GM23338 (cell line): ENCODE measurements at regions not wholly inside any gene's neighbourhood (a gene's known extent, or its start where the extent isn't known, plus 50 kb on each side); places are given as distances from the start of the nearest gene placed in this dataset.

ENCODE experiments used
- ATAC-seq: fragments of 200-7000 bp; cut with Tn5 transposase; 3 replicates; pipeline ENCODE4 v1.9.1; 2020
- DNase-seq: peaks from one replicate; pipeline ENCODE4 v3.0.0-alpha.2; 2015; ENCODE audit warnings: low spot score
- H2AFZ ChIP-seq: fragments of 200-600 bp; sonication (generic); 2 replicates; pipeline ENCODE4 v1.8.0; 2016; ENCODE audit warnings: antibody characterized with exemption, mild to moderate bottlenecking, moderate library complexity
- H3F3A ChIP-seq: fragments of 200-600 bp; sonication (generic); replicated peaks from 2 replicates; pipeline ENCODE4 v1.8.0; 2017; ENCODE audit warnings: antibody characterized with exemption, mixed run types, low read depth
- H3K27ac ChIP-seq: fragments of 200-600 bp; sonication (generic); 2 replicates; pipeline ENCODE4 v1.6.1; 2016; ENCODE audit warnings: low read depth
- H3K27me3 ChIP-seq: fragments of 200-600 bp; sonication (generic); 2 replicates; pipeline ENCODE4 v1.8.0; 2016; ENCODE audit warnings: mild to moderate bottlenecking, mixed run types, moderate library complexity; ENCODE audit not compliant: insufficient read depth
- H3K36me3 ChIP-seq: fragments of 200-600 bp; sonication (generic); 2 replicates; pipeline ENCODE4 v1.8.0; 2016; ENCODE audit warnings: mild to moderate bottlenecking; ENCODE audit not compliant: insufficient read depth
- H3K4me1 ChIP-seq: fragments of 200-600 bp; sonication (generic); 2 replicates; pipeline ENCODE4 v1.8.0; 2016; ENCODE audit warnings: mild to moderate bottlenecking, moderate library complexity; ENCODE audit not compliant: insufficient read depth
- H3K4me2 ChIP-seq: fragments of 200-600 bp; sonication (generic); 2 replicates; pipeline ENCODE4 v1.7.1; 2017; ENCODE audit warnings: mixed run types
- H3K4me3 ChIP-seq: fragments of 200-600 bp; sonication (generic); 2 replicates; pipeline ENCODE4 v1.6.1; 2016; ENCODE audit warnings: mixed run types
- H3K79me2 ChIP-seq: fragments of 200-600 bp; sonication (generic); replicated peaks from 2 replicates; pipeline ENCODE4 v1.8.0; 2017; ENCODE audit warnings: mild to moderate bottlenecking; ENCODE audit not compliant: insufficient read depth
- H3K9me2 ChIP-seq: fragments of 200-600 bp; sonication (generic); 2 replicates; pipeline ENCODE4 v1.8.0; 2017; ENCODE audit not compliant: insufficient read depth
- H4K20me1 ChIP-seq: fragments of 200-600 bp; sonication (generic); replicated peaks from 2 replicates; pipeline ENCODE4 v1.8.0; 2017; ENCODE audit warnings: mild to moderate bottlenecking; ENCODE audit not compliant: insufficient read depth
- H3K27ac Mint-ChIP-seq: 2 replicates; pipeline ENCODE4 v1.8.0; 2020; ENCODE audit warnings: inconsistent platforms, mild to moderate bottlenecking, moderate library complexity, mixed read lengths
- H3K27me3 Mint-ChIP-seq: 3 replicates; pipeline ENCODE4 v1.8.0; 2022; ENCODE audit warnings: low read depth, mild to moderate bottlenecking, moderate library complexity, mixed read lengths, inconsistent platforms; ENCODE audit not compliant: insufficient read depth, poor library complexity
- H3K36me3 Mint-ChIP-seq: 3 replicates; pipeline ENCODE4 v1.8.0; 2021; ENCODE audit warnings: low read depth, mild to moderate bottlenecking, inconsistent platforms, moderate library complexity, mixed read lengths
- H3K4me1 Mint-ChIP-seq: 3 replicates; pipeline ENCODE4 v1.8.0; 2020; ENCODE audit warnings: mild to moderate bottlenecking, inconsistent platforms, mixed read lengths
- H3K4me3 Mint-ChIP-seq: 3 replicates; pipeline ENCODE4 v1.8.0; 2021; ENCODE audit warnings: moderate library complexity, mild to moderate bottlenecking, inconsistent platforms, mixed read lengths
- H3K9me3 Mint-ChIP-seq: 3 replicates; pipeline ENCODE4 v1.8.0; 2020; ENCODE audit warnings: moderate library complexity, mild to moderate bottlenecking, inconsistent platforms, mixed read lengths
- CREB1 ChIP-seq: fragments of 250-450 bp; sonication (Bioruptor Pico); IDR thresholded peaks from 2 replicates; pipeline ENCODE4 v1.5.0; 2020; ENCODE audit warnings: low read depth, mild to moderate bottlenecking, moderate library complexity
- ETS1 ChIP-seq: IDR thresholded peaks from 2 replicates; pipeline ENCODE4 v1.6.1; 2016; ENCODE audit warnings: antibody characterized with exemption
- EZH2 ChIP-seq: fragments of 200-600 bp; sonication (generic); IDR thresholded peaks from one replicate; pipeline ENCODE4 v1.8.0; 2017; ENCODE audit warnings: antibody characterized with exemption, mild to moderate bottlenecking, low read depth; ENCODE audit not compliant: unreplicated experiment
- EZH2phosphoT487 ChIP-seq: fragments of 200-600 bp; sonication (generic); IDR thresholded peaks from one replicate; pipeline ENCODE4 v1.8.1; 2018; ENCODE audit warnings: antibody characterized with exemption; ENCODE audit not compliant: unreplicated experiment
- JUNB ChIP-seq: IDR thresholded peaks from one replicate; pipeline ENCODE4 v1.6.1; 2016; ENCODE audit warnings: antibody characterized with exemption; ENCODE audit not compliant: unreplicated experiment
- POLR2AphosphoS5 ChIP-seq: IDR thresholded peaks from 2 replicates; pipeline ENCODE4 v1.6.1; 2016; ENCODE audit warnings: antibody characterized with exemption, low read depth
- STAT1 ChIP-seq: IDR thresholded peaks from one replicate; pipeline ENCODE4 v1.6.1; 2016; ENCODE audit warnings: antibody characterized with exemption; ENCODE audit not compliant: unreplicated experiment
- ZNF114 ChIP-seq: fragments of 250-450 bp; sonication (Bioruptor Pico); IDR thresholded peaks from 2 replicates; pipeline ENCODE4 v1.5.0; 2020; ENCODE audit warnings: mild to moderate bottlenecking, moderate library complexity
- ZNF462 ChIP-seq: fragments of 250-450 bp; sonication (Bioruptor Pico); IDR thresholded peaks from 2 replicates; pipeline ENCODE4 v1.5.0; 2020; ENCODE audit warnings: mild to moderate bottlenecking, moderate library complexity

GRCh38 chr16:35911899-35912298, 2452.5 kb downstream of the TP53TG3F start:
- peaks cover 99% of the 10 kb centered on the region for H3K9me3 Mint-ChIP-seq
- Histone ChIP-seq H3K4me1 (no peaks in the 10 kb centered on the region), H3K4me2 (no peak overlapping the region), H3K9me2 (no peaks in the 10 kb centered on the region), H3K27ac (no peak overlapping the region), H3K4me3 (no peak overlapping the region), H3K36me3 (no peaks in the 10 kb centered on the region; the same call in 1 of the 2 replicates), H3F3A (no peaks in the 10 kb centered on the region), H2AFZ (no peak overlapping the region), H3K79me2 (no peaks in the 10 kb centered on the region), H4K20me1 (no peaks in the 10 kb centered on the region), H3K27me3 (no peaks in the 10 kb centered on the region)
- H3K27me3 Mint-ChIP-seq: peaks cover 15% of the 10 kb centered on the region
- TF ChIP-seq EZH2 (no peak), STAT1 (no peak), ZNF462 (CRISPR knock-in tag) (no peak), JUNB (no peak), ETS1 (no peak), CREB1 (no peak), POLR2AphosphoS5 (no peak), ZNF114 (CRISPR knock-in tag) (no peak), EZH2phosphoT487 (no peak)
- no peak overlapping the region for H3K27ac Mint-ChIP-seq
- H3K4me1 Mint-ChIP-seq: no peaks in the 10 kb centered on the region
- no peak overlapping the region for H3K4me3 Mint-ChIP-seq
- DNase-seq (no peak), ATAC-seq (no peak)
- H3K36me3 Mint-ChIP-seq: peaks cover 51% of the 10 kb centered on the region
